ENCODE measurements at regions not wholly inside any gene's neighbourhood (a gene's known extent, or its start where the extent isn't known, plus 50 kb on each side); places are given as distances from the start of the nearest gene placed in this dataset.

DNA sequence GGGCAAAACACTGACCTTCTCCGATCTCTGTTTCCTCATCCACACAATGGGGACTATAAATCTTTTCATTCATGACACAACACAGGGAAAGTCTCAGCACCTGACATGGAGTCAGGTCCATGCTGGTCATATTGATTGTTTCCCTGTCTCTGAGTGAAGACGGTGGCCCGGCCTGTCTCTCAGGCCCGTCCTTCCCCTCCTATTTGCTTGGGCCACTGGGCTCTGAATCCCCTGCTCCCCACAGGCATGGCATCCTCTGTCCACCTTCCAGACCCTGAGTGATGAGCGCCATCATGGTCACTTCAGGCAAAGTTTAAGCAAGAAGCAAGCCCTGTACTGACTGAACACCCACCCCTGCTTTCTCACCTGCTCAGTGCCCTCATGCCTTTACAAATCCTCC, 113.3 kb upstream of the ALX4 start:
- TF ChIP-seq GABPA (IDR thresholded peaks at IDR 0.05; ENCODE audit: low read depth) (no peak), RUNX3 (IDR thresholded peaks at IDR 0.05; ENCODE audit: low read length) (no peak), CHD2 (IDR thresholded peaks at IDR 0.05; ENCODE audit: borderline replicate concordance, low read depth, low read length) (no peak), CEBPB (IDR thresholded peaks at IDR 0.05; ENCODE audit: borderline replicate concordance in 1 of 2, low read depth in 2 of 2, low read length in 2 of 2) (no peak)
- TF ChIP-seq, protein P1, sequence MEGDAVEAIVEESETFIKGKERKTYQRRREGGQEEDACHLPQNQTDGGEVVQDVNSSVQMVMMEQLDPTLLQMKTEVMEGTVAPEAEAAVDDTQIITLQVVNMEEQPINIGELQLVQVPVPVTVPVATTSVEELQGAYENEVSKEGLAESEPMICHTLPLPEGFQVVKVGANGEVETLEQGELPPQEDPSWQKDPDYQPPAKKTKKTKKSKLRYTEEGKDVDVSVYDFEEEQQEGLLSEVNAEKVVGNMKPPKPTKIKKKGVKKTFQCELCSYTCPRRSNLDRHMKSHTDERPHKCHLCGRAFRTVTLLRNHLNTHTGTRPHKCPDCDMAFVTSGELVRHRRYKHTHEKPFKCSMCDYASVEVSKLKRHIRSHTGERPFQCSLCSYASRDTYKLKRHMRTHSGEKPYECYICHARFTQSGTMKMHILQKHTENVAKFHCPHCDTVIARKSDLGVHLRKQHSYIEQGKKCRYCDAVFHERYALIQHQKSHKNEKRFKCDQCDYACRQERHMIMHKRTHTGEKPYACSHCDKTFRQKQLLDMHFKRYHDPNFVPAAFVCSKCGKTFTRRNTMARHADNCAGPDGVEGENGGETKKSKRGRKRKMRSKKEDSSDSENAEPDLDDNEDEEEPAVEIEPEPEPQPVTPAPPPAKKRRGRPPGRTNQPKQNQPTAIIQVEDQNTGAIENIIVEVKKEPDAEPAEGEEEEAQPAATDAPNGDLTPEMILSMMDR (IDR thresholded peaks at IDR 0.05 in 2 of 3, conservative IDR thresholded peaks at IDR 0.05 in 1 of 3; ENCODE audit: control insufficient read depth in 2 of 3, extremely low read depth in 1 of 3, insufficient read depth in 1 of 3, low read depth in 3 of 3, low read length in 3 of 3) = no peak
- TF ChIP-seq, protein P2, sequence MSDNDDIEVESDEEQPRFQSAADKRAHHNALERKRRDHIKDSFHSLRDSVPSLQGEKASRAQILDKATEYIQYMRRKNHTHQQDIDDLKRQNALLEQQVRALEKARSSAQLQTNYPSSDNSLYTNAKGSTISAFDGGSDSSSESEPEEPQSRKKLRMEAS (IDR thresholded peaks at IDR 0.05; ENCODE audit: low read depth, low read length) = no peak
- TF ChIP-seq, protein P3, sequence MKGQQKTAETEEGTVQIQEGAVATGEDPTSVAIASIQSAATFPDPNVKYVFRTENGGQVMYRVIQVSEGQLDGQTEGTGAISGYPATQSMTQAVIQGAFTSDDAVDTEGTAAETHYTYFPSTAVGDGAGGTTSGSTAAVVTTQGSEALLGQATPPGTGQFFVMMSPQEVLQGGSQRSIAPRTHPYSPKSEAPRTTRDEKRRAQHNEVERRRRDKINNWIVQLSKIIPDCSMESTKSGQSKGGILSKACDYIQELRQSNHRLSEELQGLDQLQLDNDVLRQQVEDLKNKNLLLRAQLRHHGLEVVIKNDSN (IDR thresholded peaks at IDR 0.05; ENCODE audit: borderline replicate concordance, extremely low read length, insufficient read depth, low read depth, low read length) = no peak

All from GM12878 (cell line).